GM18858 (cell line): ENCODE measurements at regions not wholly inside any gene's neighbourhood (a gene's known extent, or its start where the extent isn't known, plus 50 kb on each side); places are given as distances from the start of the nearest gene placed in this dataset.
"Not testable (repeated sequence)": the region's sequence is repeated elsewhere in the genome, so short reads cannot be mapped to it uniquely, and the experiment has no call there.

ENCODE experiments used
- ATAC-seq: cut with Tn5 transposase; IDR thresholded peaks from one replicate; pipeline ENCODE4 v1.9.1; 2021; ENCODE audit not compliant: unreplicated experiment

- ATAC-seq = no peak
Measured at GRCh38 chr18:30713299-30713698, 329.2 kb downstream of the DSC3 start.

DNA sequence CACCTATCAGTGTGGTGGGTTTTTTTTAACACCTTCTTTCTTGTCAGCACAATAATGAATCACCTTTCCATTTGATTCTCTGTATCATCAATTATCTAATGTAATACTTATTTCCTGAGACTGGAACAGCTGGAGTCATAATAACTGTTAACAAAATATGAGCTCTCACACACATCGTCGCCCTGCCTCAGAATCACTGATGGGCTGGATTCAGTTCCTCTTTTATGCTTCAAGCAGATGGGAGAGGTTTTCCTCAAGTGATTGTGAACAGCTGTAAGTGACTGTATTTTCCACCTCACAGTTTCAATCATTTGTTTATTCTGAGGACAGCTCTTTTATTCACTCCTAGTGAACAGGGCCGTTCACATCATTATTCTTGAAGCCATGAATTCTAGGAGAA is 330.2 kb downstream of the DSC3 start:
- ATAC-seq = peak; percentile 98

DNA sequence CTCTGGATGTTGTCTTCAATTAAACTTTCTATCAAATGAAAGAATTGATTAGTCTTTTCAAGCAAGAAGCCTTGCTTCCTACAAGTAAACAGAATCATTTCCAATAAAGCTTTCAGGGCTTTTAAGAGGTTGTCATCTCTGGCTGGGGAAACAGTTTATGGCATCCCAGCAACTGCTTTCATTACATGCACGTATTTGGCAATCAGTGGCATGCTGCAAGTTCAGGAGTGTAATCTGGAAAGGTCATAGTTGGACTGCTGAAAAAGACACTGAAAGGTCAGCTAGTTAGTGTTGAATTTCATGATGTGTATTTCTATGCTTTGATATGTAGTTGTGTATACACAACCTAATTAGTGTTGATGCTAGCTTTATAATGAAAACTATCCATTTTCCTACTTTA is 332.9 kb downstream of the DSC3 start:
- ATAC-seq = no peak

DNA sequence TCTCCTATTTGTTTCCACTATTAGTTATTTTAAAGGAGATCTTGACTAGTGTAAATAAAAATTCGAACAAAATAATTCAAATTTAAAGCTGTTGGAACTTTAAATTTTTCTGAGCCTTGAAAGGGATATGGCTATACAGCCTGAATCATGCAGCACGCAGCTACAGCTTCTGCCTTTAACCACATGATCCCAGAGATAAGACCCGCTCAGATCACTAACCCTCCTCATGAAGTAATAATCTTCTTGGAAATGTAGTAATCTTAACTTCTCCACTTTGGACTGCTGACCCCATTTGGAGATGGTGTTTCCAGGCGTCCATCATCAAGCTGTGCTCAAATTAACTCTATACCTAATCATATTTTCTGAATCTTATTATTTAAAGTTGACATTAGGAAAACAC is 336.6 kb downstream of the DSC3 start:
- no peak for ATAC-seq

- ATAC-seq = no peak
Measured at GRCh38 chr18:30698571-30698970, 344.0 kb downstream of the DSC3 start.

- ATAC-seq = no peak
Measured at GRCh38 chr18:30696201-30696600, 346.3 kb downstream of the DSC3 start.

DNA sequence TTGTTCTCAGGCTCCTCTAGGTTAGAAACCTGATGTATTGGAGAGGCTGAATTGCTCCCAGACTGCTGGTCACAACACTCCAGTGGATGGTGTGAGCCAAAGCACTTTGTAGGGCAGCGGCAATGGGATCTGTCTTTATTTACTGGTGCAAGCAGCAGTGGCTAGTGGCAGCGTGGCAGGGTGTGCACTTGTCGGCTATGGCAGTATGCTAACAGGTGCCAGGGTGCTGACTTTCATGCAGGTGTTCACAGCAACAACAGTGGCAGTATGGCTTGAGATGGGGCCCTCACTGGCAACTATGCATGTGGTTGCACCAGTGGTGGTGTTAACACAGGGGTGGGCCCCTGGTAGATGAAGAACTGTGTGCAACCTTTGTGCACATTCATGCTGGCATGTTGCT is 347.8 kb downstream of the DSC3 start:
- ATAC-seq = no peak

GRCh38 chr18:30689216-30689615 is 353.3 kb downstream of the DSC3 start:
- ATAC-seq = no peak

GRCh38 chr18:30687501-30687900 is 355.0 kb downstream of the DSC3 start:
- no peak for ATAC-seq

GRCh38 chr18:30684825-30685481 is 357.6 kb downstream of the DSC3 start:
- no peak for ATAC-seq

GRCh38 chr18:30683836-30684235 is 358.7 kb downstream of the DSC3 start:
- ATAC-seq = no peak

DNA sequence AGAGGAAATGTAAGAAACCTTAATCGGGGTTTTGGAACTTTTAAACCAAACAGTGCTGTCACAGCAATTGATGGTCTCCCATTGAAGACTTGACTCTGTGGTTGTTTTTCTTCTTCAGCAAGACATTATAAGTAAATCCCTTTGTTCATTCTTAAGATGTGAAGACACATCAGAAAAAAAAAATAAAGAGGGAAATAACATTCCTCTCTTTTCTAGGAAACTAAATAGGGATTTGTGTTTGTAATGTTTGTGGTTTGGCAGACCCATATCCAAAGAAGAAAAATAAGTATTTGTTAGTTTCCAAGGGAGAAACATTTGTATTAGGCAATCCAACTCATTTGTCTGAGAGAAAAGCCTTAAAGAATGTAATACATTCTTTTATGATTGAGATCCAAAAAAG is 359.9 kb downstream of the DSC3 start:
- ATAC-seq = no peak

- no peak for ATAC-seq
Measured at GRCh38 chr18:30679285-30679930, 363.1 kb downstream of the DSC3 start.

- ATAC-seq = not testable (repeated sequence)
Measured at GRCh38 chr18:30677813-30678212, 364.7 kb downstream of the DSC3 start.

GRCh38 chr18:30676053-30676480 is 366.5 kb downstream of the DSC3 start:
- ATAC-seq = no peak

- no peak for ATAC-seq
Measured at GRCh38 chr18:30675493-30675892, 367.0 kb downstream of the DSC3 start.

DNA sequence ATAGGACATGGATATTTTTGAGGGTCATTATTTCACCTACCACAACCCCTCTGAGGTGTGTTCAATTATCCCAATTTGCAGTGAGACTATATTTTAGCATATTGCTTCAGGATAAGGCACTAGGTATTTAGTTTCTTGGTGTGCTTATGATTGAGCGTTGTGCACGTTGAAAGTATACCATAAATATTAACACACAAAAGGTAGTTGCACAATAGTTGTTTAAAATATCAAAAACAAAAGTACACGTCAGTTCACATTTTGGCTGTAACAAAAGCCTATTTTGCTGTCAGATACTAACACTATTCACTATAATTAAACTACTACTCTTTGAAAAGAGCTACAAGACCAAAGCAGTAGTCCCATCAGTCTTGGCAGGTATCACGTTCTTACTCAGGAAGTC is 367.5 kb downstream of the DSC3 start:
- ATAC-seq = no peak

DNA sequence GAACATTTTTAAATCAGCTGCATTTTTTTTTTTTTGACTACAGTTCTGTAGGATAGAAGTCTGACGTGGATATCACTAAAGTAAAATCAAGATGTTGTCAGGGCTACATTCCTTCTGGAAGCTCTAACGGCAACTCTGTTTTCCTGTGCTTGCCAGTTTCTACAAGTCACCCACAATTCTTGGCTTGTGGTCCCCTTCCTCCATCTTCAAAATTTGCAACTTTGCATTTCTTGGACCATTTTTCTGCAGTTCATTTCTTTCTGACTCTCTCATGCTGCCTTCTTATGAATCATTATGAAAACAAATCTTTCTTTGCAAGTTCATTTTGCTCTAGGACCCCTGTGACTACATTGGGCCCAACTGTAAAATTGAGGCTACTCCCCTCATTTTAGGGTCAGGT is 367.9 kb downstream of the DSC3 start:
- ATAC-seq = no peak

GRCh38 chr18:30672439-30672838 is 370.1 kb downstream of the DSC3 start:
- ATAC-seq = not testable (repeated sequence)

DNA sequence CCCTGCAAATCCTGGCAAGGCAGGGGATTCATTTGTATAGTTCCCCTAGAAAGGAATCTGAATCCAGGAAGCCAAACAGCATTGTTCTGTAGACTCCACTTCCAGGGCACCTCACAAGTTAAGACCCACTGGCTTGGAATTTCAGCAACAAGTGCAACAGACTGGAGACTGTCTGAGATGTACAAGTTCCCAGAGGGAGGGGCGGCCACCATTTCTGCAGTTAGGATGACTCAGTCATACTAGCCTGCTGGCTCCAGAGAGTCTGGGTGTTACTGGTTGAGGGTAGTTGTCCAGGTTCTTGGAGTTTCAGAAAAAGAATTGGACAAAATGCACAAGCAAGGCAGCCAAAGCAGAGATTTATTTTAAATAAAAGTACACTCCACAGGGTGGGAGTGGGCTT is 384.2 kb downstream of the DSC3 start:
- ATAC-seq = no peak

GRCh38 chr18:30652387-30652786 is 390.2 kb downstream of the DSC3 start:
- ATAC-seq = no peak

- no peak for ATAC-seq
Measured at GRCh38 chr18:30650499-30650898, 392.0 kb downstream of the DSC3 start.

DNA sequence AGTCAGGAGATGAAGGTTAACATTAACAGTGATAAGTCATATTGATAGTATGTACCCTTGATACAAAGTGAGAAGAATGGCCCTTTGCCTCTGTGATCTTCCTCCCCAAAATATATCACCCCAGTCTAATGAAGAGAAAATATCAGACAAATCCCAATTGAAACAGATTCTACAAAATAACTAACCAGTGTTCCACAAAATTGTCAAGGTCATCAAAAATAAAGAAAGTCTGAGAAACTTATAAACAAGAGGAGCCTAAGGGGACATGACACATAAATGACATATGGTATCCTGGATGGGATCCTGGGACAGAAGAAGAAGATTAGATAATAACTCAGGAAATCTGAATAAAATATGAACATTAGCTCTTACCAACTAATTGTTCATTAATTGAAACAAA is 398.4 kb downstream of the DSC3 start:
- ATAC-seq = no peak
